Coronary artery (tissue), 2 donors: ENCODE measurements at regions not wholly inside any gene's neighbourhood (a gene's known extent, or its start where the extent isn't known, plus 50 kb on each side); places are given as distances from the start of the nearest gene placed in this dataset.
A peak's percentile ranks its signal among the peaks of the same experiment; 100 is the strongest.

Experiments used
- DNase-seq: peaks from one replicate; pipeline ENCODE4 v3.0.0-alpha.2; 2017; ENCODE audit warnings: low spot score
- H3K27ac ChIP-seq, 2 donors: fragments of 200-600 bp; sonication (generic); one replicate each; pipeline ENCODE4 v1.5.1; 2016 to 2019
- H3K4me3 ChIP-seq: fragments of 200-600 bp; sonication (generic); 2 replicates; pipeline ENCODE4 v1.5.1; 2016; ENCODE audit warnings: mild to moderate bottlenecking, moderate library complexity
- CTCF ChIP-seq: fragments of 200-600 bp; sonication (generic); IDR thresholded peaks from one replicate; pipeline ENCODE4 v1.5.1; 2019; ENCODE audit warnings: antibody characterized with exemption

GRCh38 chr11:45045683-45046471 lies 95.2 kb upstream of the TP53I11 start:
- TF ChIP-seq CTCF: no peak
- Histone ChIP-seq H3K27ac (peak overlapping the region in 1 of 2 donors; percentile 73), H3K4me3 (no peak overlapping the region)
- no peak for DNase-seq

GRCh38 chr11:45048313-45048841 lies 97.7 kb upstream of the TP53I11 start:
- no peak for TF ChIP-seq CTCF
- no peak for DNase-seq
- peak overlapping the region in 1 of 2 donors; percentile 21 for H3K27ac ChIP-seq
- H3K4me3 ChIP-seq: no peak overlapping the region

- TF ChIP-seq CTCF: no peak
- DNase-seq: no peak
- Histone ChIP-seq H3K27ac (peak overlapping the region in 1 of 2 donors; percentile 21), H3K4me3 (no peak overlapping the region)
Measured at GRCh38 chr11:45048870-45049691, 97.4 kb upstream of the PRDM11 start.

- TF ChIP-seq CTCF: no peak
- H3K27ac ChIP-seq: no peak overlapping the region
- no peak for DNase-seq
- no peak overlapping the region for H3K4me3 ChIP-seq
Measured at GRCh38 chr11:45050111-45050510, 96.3 kb upstream of the PRDM11 start.

GRCh38 chr11:45051621-45052020 lies 94.8 kb upstream of the PRDM11 start:
- TF ChIP-seq CTCF: no peak
- H3K27ac ChIP-seq: no peak overlapping the region
- no peak for DNase-seq

GRCh38 chr11:45052361-45052760 lies 94.1 kb upstream of the PRDM11 start:
- no peak overlapping the region for H3K27ac ChIP-seq
- no peak for DNase-seq
- TF ChIP-seq CTCF: no peak
- no peak overlapping the region for H3K4me3 ChIP-seq

More at GRCh38 chr11:45051621-45052020, 94.8 kb upstream of the PRDM11 start:
- no peak overlapping the region for H3K4me3 ChIP-seq
